ENCODE measurements at regions not wholly inside any gene's neighbourhood (a gene's known extent, or its start where the extent isn't known, plus 50 kb on each side); places are given as distances from the start of the nearest gene placed in this dataset.

DNA sequence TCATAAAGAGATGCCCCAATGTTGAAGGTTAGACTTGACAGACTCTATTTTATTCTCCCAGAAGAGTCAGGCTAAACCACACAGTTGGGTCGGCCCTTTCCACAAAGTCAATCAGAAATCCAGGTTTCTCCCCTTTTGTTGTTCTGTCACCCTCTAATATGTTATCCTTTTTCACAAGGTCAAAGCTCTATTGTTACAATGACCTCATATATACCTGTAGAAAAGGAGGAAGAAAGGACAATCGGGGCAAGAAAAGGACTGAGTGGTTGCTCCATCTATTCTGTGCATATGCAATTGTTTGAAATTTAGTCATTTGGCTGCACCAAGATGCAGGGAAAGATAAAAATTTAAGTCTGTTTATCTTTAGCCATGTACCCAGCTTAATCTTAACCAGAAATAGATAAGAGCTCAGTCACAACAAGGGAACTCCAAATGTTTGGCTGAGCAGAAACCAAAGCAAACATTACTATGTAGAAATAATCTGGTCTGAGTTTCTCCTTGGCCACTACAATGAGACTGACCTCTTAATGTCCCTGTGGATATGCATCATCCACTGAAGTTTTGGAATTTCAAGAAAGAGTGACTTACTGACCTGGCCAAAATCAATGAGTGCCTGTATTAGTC is 503.7 kb downstream of the GALC start:
- Mint-ChIP-seq H3K9me3 (no peaks in the 10 kb centered on the region), H3K4me3 (no peak overlapping the region), H3K27me3 (no peaks in the 10 kb centered on the region), H3K36me3 (no peaks in the 10 kb centered on the region), H3K27ac (no peak overlapping the region), H3K4me1 (no peaks in the 10 kb centered on the region)
- POLR2A ChIA-PET = no interaction called here
- DNase-seq = no peak
- ATAC-seq (ENCODE audit: low read depth) = no peak

DNA sequence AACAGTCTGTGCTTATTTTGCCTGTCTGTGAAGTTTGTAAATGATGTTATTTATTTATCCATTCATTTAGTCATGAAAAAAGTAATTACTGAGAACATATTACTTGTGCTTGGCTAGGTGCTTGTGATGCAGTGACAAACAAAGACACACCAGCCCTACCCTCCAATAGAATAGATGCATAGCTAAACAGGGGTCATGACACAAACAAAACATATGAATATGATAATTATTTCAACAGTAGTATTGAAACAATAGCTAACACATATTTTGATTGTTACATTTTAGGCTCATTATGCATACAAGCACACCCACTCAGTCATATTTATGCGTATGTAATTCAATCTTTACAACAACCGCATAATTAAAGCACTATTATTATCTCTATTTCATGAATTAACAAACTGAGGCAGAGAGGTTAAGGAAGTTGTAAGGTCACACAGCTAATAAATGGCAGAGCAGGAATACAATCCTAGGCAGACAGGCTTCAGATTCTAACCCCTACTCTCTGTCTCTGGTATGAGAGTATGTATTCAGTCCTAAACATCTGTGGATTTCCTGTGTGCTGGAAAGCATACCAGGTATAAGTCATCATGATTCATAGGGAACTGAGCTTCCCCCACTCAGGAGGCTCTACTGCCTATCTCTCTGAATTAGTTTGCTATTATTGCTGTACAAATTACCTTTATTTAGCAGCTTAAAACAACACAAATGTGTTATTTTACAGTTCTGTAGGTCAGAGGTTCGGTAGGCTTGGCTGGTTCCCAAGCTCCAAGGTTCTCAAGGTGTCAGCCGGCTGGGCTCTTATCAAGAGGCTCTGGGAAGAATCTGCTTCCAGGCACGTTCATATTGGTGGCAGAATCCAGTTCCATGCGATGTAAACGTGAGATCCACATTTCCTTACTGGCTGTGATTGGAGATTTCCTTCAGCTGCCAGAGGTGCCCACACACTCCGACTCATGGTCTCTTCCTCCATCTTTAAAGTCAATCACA is 509.4 kb downstream of the GALC start:
- Mint-ChIP-seq H3K4me1 (no peaks in the 10 kb centered on the region), H3K27ac (no peak overlapping the region), H3K36me3 (no peaks in the 10 kb centered on the region), H3K4me3 (no peak overlapping the region), H3K27me3 (no peaks in the 10 kb centered on the region), H3K9me3 (no peaks in the 10 kb centered on the region)
- POLR2A ChIA-PET = no interaction called here
- DNase-seq (no peak), ATAC-seq (ENCODE audit: low read depth) (no peak)

DNA sequence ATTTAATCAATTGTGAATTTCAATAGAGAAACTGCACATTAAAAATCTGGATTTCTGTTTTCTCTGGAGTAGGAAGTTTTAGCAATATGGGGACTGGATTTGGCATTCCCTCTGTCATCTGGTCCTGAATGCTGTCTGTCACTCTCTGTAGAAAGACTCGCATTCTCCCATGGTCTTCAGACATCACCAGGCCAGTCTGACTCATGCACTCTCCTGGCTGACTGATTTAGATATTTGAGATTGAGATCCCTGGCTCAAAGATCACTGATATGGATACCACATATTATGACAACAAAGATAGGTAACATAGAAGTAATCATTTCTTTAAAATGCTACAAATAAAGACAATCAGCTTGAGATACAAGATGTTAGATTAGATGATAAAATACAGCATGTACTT is 524.5 kb downstream of the GALC start:
- H3K9me3 Mint-ChIP-seq = peaks cover 3% of the 10 kb centered on the region
- no peak overlapping the region for H3K27ac Mint-ChIP-seq
- DNase-seq (no peak), ATAC-seq (ENCODE audit: low read depth) (no peak)
- H3K4me3 Mint-ChIP-seq = no peak overlapping the region
- POLR2A ChIA-PET = no interaction called here
- no peaks in the 10 kb centered on the region for H3K36me3 Mint-ChIP-seq
- H3K27me3 Mint-ChIP-seq = no peaks in the 10 kb centered on the region
- no peaks in the 10 kb centered on the region for H3K4me1 Mint-ChIP-seq

GRCh38 chr14:87467578-87467977 is 525.4 kb downstream of the GALC start:
- no peaks in the 10 kb centered on the region for H3K27me3 Mint-ChIP-seq
- POLR2A ChIA-PET = no interaction called here
- no peak overlapping the region for H3K27ac Mint-ChIP-seq

DNA sequence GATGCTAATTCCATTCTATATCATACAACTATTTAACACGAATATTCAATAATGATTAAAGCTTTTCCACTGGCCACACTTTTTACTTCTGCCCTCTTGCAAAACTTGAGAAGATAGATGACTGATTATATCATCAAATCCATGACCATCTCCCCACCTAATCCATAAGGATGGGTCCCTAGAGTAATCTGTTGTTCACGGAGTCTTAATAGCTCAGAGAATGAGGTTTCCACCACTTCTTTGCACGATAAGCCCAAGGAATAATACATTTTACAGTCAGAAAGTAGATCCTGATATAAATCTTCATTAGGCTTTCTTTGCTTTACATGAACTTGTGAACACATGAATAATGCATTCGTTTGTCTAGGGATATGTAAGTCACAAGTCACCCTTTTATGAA is 527.2 kb downstream of the GALC start:
- DNase-seq (no peak), ATAC-seq (ENCODE audit: low read depth) (no peak)
- Mint-ChIP-seq H3K36me3 (no peaks in the 10 kb centered on the region), H3K27ac (no peak overlapping the region), H3K9me3 (peaks cover 4% of the 10 kb centered on the region), H3K4me3 (no peak overlapping the region), H3K4me1 (no peaks in the 10 kb centered on the region), H3K27me3 (no peaks in the 10 kb centered on the region)
- POLR2A ChIA-PET = no interaction called here

More at GRCh38 chr14:87467578-87467977, 525.4 kb downstream of the GALC start:
- Mint-ChIP-seq H3K4me1 (no peaks in the 10 kb centered on the region), H3K36me3 (no peaks in the 10 kb centered on the region), H3K4me3 (no peak overlapping the region), H3K9me3 (peaks cover 4% of the 10 kb centered on the region)
- DNase-seq (no peak), ATAC-seq (ENCODE audit: low read depth) (no peak)

DNA sequence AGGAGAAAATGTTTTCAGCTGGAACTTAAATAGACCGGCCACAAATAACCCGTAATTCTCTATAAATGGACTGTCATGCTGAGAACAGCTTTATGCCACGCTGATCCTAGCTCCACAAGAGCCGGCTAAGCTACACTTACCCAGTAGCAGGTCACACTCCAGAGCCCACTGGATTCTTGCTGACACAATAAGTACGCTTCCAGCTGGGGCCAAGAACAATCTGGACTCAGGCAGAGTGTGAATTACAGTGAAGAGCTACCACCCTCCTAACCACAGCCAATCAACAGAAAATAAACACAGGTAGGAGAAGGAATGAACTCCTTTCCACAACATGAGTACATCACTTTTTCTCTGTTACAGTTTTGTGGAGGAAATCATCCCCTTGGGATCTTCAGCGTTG is 531.3 kb downstream of the GALC start:
- H3K27ac Mint-ChIP-seq = no peak overlapping the region
- no peaks in the 10 kb centered on the region for H3K36me3 Mint-ChIP-seq
- ATAC-seq (ENCODE audit: low read depth) (no peak), DNase-seq (no peak)
- no peaks in the 10 kb centered on the region for H3K4me1 Mint-ChIP-seq
- H3K4me3 Mint-ChIP-seq = no peak overlapping the region
- peaks cover 4% of the 10 kb centered on the region for H3K9me3 Mint-ChIP-seq
- POLR2A ChIA-PET = no interaction called here
- no peaks in the 10 kb centered on the region for H3K27me3 Mint-ChIP-seq

GRCh38 chr14:87457720-87458119 is 535.3 kb downstream of the GALC start:
- Mint-ChIP-seq H3K27ac (no peak overlapping the region), H3K4me1 (no peaks in the 10 kb centered on the region), H3K27me3 (no peaks in the 10 kb centered on the region), H3K36me3 (no peaks in the 10 kb centered on the region), H3K9me3 (no peaks in the 10 kb centered on the region), H3K4me3 (no peak overlapping the region)
- DNase-seq = no peak
- ATAC-seq (ENCODE audit: low read depth) = no peak
- POLR2A ChIA-PET = no interaction called here

GRCh38 chr14:87450193-87450592 is 542.8 kb downstream of the GALC start:
- Mint-ChIP-seq H3K27ac (no peak overlapping the region), H3K9me3 (no peaks in the 10 kb centered on the region), H3K4me3 (no peak overlapping the region), H3K4me1 (no peaks in the 10 kb centered on the region), H3K27me3 (no peaks in the 10 kb centered on the region), H3K36me3 (no peaks in the 10 kb centered on the region)
- DNase-seq = no peak
- no peak for ATAC-seq (ENCODE audit: low read depth)
- POLR2A ChIA-PET = no interaction called here

DNA sequence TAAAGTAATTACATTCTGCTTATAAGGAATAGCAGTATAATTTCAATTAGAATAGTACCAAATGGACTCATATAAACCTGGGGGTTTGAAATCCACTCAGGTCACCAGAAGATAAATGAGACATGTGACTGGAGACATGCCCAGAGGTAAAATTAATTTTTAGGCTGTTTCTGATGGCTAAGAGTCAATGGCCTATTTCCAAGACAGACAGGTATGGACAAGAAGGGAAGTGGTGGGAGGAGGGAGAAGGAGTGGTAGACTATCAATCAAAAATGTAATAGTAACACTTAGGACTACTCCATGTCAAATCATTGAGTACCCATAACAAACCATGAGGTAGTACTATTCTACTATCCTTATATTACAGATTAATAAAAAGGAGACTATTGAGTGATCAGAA is 544.0 kb downstream of the GALC start:
- Mint-ChIP-seq H3K4me1 (no peaks in the 10 kb centered on the region), H3K36me3 (no peaks in the 10 kb centered on the region), H3K27me3 (no peaks in the 10 kb centered on the region), H3K27ac (no peak overlapping the region), H3K9me3 (no peaks in the 10 kb centered on the region), H3K4me3 (no peak overlapping the region)
- ATAC-seq (ENCODE audit: low read depth) (no peak), DNase-seq (no peak)
- POLR2A ChIA-PET = no interaction called here

- POLR2A ChIA-PET = no interaction called here
- ATAC-seq (ENCODE audit: low read depth) (no peak), DNase-seq (no peak)
- Mint-ChIP-seq H3K9me3 (peaks cover 5% of the 10 kb centered on the region), H3K4me3 (no peak overlapping the region), H3K27ac (no peak overlapping the region), H3K4me1 (no peaks in the 10 kb centered on the region), H3K27me3 (no peaks in the 10 kb centered on the region), H3K36me3 (no peaks in the 10 kb centered on the region)
Measured at GRCh38 chr14:87443787-87444186, 549.2 kb downstream of the GALC start.

DNA sequence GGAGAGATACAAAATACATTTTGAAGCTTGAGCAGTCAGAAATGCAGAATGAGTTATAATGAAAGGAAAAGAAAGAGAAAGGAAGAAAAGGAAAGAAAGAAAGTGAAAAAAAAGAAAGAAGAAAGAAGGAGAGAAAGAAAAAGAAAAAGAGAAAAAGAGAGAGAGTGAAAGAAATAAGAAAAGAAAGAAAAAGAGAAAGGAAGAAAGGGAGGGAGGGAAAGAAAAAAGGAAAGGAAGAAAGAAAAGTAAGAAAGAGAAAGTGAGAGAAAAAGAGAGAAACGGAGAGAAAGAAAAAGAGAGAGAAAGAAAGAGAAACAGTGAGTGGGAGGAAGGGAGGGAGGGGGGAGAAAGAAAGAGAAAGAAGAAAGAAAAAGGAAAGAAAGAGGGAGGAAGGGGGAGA is 549.9 kb downstream of the GALC start:
- POLR2A ChIA-PET = no interaction called here

GRCh38 chr14:87437158-87437557 is 555.8 kb downstream of the GALC start:
- Mint-ChIP-seq H3K9me3 (peaks cover 4% of the 10 kb centered on the region), H3K4me3 (no peak overlapping the region), H3K27ac (no peak overlapping the region), H3K27me3 (no peaks in the 10 kb centered on the region), H3K36me3 (no peaks in the 10 kb centered on the region), H3K4me1 (no peaks in the 10 kb centered on the region)
- ATAC-seq (ENCODE audit: low read depth) (no peak), DNase-seq (no peak)
- POLR2A ChIA-PET = no interaction called here

More for the DNA sequence above, 549.9 kb downstream of the GALC start:
- DNase-seq (no peak), ATAC-seq (ENCODE audit: low read depth) (no peak)
- Mint-ChIP-seq H3K27me3 (no peaks in the 10 kb centered on the region), H3K4me1 (no peaks in the 10 kb centered on the region), H3K36me3 (no peaks in the 10 kb centered on the region), H3K9me3 (peaks cover 5% of the 10 kb centered on the region), H3K4me3 (no peak overlapping the region), H3K27ac (no peak overlapping the region)

GRCh38 chr14:87434680-87435079 is 558.3 kb downstream of the GALC start:
- no peaks in the 10 kb centered on the region for H3K36me3 Mint-ChIP-seq
- ATAC-seq (ENCODE audit: low read depth) (no peak), DNase-seq (no peak)
- H3K9me3 Mint-ChIP-seq = peaks cover 3% of the 10 kb centered on the region
- POLR2A ChIA-PET = no interaction called here
- no peaks in the 10 kb centered on the region for H3K27me3 Mint-ChIP-seq
- no peaks in the 10 kb centered on the region for H3K4me1 Mint-ChIP-seq
- no peak overlapping the region for H3K4me3 Mint-ChIP-seq
- no peak overlapping the region for H3K27ac Mint-ChIP-seq

- DNase-seq (no peak), ATAC-seq (ENCODE audit: low read depth) (no peak)
- Mint-ChIP-seq H3K36me3 (no peaks in the 10 kb centered on the region), H3K4me1 (no peaks in the 10 kb centered on the region), H3K9me3 (no peaks in the 10 kb centered on the region), H3K27ac (no peak overlapping the region), H3K4me3 (no peak overlapping the region), H3K27me3 (no peaks in the 10 kb centered on the region)
- POLR2A ChIA-PET = no interaction called here
Measured at GRCh38 chr14:87434011-87434410, 559.0 kb downstream of the GALC start.
